ENCODE measurements at regions not wholly inside any gene's neighbourhood (a gene's known extent, or its start where the extent isn't known, plus 50 kb on each side); places are given as distances from the start of the nearest gene placed in this dataset.
"Not testable (repeated sequence)": the region's sequence is repeated elsewhere in the genome, so short reads cannot be mapped to it uniquely, and the experiment has no call there.

DNA sequence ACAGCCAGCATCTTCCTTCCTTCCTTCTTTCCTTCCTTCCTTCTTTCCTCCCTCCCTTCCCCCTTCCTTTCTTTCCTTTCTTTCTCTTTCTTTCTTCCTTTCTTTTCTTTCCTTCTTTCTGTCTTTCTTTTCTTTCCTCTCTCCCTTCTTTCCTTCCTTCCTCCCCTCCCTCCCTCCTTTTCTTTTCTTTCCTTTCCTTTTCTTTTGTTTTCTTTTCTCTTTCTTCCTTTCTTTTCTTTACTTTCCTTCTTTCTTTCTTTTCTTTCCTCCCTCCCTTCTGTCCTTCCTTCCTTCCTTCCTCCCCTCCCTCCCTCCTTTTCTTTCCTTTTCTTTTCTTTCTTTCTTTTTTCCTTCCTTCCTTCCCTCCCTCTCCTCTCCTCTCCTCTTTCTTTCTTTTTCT lies 296.0 kb upstream of the LRRTM4 start:
- no peak for ATAC-seq (ENCODE audit: poor library complexity)
- no peak for DNase-seq
- intact Hi-C loops (cut with DNase I), result no loop called here

DNA sequence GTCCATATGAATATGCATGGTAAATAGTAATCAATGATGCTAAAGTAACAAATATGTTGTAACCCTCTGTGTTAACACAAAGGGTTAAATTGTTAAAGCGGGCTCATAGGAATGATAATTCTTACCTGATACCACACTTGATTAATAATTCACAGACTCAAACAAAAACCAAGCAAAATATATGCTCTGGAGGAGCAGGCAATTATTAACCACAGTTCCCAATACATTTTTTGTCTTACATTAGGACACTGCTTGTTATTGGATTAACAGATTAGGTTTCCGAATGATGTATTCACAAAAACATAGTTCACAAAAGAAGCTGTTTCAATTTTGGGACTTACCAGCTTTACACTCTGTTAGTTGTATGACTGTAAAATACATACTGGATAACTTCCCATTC lies 300.9 kb upstream of the LRRTM4 start:
- no peak for ATAC-seq (ENCODE audit: poor library complexity)
- intact Hi-C loops (cut with DNase I), result no loop called here

DNA sequence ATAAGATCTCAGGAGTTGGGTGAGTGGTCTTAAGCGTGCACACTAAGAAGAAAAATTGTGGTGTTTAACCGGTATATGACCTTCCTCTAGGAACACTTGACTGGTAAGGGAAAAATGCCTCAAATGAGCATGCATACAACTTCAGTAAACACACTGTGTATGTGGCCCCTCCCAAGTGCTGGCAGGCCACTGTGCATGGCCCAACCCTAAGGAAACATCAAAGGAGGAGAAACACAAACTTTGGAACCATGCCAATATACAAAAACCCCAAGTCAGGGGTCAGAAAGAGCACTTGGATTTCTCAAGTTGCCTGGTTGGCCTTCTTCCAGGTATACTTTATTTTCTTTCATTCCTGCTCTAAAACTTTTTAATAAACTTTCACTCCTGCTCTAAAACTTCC lies 308.9 kb upstream of the LRRTM4 start:
- DNase-seq (no peak), ATAC-seq (ENCODE audit: poor library complexity) (no peak)
- intact Hi-C loops (cut with DNase I), result no loop called here

More for the DNA sequence above, 300.9 kb upstream of the LRRTM4 start:
- no peak for DNase-seq

DNA sequence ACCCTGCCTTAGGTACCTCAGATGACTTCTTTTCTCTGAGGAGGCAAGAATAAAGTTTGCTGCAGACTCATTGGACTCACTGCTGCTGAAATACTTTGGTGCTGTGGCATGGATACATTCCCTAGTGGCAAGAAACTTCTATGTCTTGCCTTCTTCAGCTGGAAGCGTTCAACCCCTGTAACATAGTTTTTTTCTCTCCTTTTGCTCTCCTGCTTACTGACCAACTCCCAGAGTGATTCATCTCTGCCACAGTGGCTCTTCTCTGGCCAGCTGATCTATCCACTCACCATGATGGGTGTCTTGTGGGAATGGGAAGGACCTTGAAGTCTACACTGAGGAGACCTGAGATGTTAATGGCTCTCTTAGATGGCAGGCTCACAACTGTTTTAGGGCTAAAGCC lies 309.3 kb upstream of the LRRTM4 start:
- ATAC-seq (ENCODE audit: poor library complexity) (no peak), DNase-seq (no peak)
- intact Hi-C loops (cut with DNase I), result no loop called here

DNA sequence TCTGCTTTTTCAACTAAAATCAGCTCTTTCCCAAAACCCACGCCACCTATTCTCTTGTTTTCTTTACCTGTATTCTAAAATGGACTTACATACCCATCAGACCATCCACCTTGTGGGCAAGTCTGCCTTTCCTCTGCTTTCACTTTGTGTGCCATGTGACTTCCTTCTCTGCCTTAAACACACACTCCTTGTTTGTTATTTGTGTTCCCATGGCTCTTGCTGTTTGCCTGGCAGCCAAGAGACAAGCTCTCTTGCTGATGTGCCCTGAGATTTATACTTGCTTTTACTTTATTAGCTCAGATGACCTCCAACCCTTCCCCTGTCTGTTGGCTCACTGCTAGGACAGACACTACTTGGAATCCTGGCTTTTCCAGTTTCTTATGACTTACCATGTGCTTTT lies 309.7 kb upstream of the LRRTM4 start:
- intact Hi-C loops (cut with DNase I), result no loop called here
- DNase-seq (no peak), ATAC-seq (ENCODE audit: poor library complexity) (no peak)

DNA sequence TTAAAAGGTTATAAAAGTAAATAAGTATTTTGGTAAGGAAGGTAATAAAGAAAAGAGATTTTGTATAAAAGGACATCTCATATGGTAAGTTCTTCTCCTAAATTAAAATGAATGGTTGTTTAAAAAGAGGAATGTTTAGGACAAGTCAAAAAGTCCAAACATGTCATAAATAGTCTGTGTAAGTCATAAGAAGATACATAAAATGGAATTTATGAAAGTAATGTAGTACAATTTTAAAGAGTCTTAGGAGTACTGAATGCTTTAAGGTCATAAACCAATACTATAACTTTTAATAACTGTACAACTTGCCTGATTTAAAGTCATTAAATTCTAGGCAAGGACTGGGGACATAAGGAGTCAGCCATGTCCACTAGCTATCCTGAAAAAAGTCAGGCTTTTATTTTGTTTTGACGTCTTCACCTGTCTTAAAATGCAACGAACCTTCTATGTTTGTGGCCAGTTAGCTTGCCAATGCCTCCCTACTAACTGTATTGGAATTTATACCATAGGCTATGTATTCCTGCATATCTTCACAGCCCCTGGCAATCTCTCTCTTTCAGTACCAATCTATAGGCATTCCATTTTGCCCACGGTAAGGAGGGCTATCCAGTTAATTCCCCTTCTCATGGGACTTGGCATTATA lies 312.3 kb upstream of the LRRTM4 start:
- intact Hi-C loops (cut with DNase I), result no loop called here
- ATAC-seq (ENCODE audit: poor library complexity) (no peak), DNase-seq (no peak)

DNA sequence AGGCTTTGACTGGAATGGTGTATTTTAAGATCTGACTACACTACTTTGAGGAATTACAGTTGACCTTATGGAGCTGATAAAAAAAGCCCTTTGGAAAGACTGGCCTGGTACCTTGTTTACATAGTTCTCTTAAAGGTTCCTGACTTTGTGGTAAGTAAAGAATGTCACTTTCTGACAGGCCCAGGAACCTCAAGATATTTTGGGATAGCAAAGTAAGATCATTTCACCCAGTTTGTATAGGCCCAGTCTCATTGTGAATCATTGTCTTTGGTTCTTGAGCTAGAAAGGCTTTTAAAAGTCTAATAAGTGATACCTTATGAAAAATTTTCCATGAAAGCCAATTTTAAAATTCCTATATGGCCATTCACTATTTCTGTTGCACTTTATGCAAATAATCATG lies 316.3 kb upstream of the LRRTM4 start:
- no peak for DNase-seq
- ATAC-seq (ENCODE audit: poor library complexity), result no peak
- intact Hi-C loops (cut with DNase I), result no loop called here

DNA sequence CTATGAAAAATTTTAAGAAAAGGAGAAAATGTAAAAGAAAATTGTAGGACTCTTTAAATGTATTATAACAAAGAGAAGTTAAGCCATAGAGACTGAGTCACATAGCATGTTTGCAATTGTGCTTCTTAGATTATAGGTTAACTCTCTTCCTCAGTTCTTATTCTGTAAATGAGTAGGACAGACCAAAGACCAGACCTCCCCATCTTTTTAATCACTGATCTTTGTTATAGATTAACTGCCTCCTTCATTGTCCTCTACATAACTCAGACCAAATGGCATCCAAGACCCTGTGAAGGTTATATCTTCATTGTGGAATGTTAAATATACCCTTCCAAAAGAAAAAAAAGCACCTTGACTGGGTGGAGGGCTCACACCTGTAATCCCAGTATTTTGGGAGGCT lies 316.9 kb upstream of the LRRTM4 start:
- ATAC-seq (ENCODE audit: poor library complexity) (no peak), DNase-seq (no peak)
- intact Hi-C loops (cut with DNase I), result no loop called here

DNA sequence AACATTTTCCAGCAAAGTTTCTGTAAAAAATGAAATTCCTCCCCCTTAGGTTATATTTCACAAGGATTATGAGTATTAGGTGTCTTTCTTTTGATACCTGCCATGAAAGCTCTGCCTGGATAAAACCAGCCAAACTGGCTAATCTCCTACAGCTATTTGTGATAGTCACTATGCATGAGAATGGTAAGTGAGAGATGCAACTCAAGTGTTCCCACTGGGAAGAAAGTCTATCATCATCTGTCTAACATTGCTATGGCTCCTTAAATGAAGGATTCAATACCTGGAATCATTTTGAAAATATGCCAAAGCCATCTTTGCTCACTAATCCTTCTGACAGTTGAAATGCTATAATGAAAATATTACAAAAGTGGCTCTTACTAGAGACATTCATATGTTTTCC lies 339.9 kb upstream of the LRRTM4 start:
- intact Hi-C loops (cut with DNase I), result no loop called here
- no peak for ATAC-seq (ENCODE audit: poor library complexity)
- DNase-seq, result no peak

DNA sequence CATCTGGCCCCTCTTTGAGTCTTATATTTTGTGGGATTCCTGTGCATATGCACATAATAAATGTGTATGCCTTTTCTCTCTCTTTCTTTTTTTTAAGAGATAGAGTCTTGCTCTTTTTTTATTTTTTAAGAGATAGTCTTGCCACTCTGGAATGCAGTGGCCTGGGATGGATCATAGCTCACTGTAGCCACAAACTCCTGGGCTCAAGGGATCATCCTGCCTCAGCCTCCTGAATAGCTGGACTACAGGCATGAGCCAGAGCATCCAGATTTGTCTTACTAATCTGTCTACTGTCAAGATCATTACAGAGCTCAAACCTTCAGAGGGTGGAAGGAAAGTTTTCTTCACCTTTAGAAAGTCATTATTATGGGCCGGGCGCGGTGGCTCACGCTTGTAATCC lies 342.2 kb upstream of the LRRTM4 start:
- intact Hi-C loops (cut with DNase I), result no loop called here
- DNase-seq, result no peak
- ATAC-seq (ENCODE audit: poor library complexity), result no peak

DNA sequence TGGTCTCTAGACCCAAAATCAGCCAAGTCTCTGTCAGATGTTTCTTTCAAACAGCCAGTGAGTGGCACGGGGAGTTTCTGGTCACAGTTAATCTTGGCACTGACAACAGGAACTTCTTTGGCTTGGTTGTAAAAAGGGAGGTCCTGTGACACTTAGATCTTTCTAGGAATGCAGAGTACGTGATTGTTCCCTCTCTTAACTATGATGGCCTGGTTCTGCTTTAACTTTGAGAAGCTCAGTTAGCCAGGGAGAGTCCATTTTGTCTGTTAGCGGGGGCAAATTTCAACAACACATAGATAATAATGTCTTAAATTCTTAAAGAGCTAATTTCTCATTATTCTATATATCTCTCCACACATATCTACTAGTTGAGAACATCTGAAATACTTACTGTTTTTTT lies 344.5 kb upstream of the LRRTM4 start:
- intact Hi-C loops (cut with DNase I), result no loop called here
- DNase-seq, result no peak
- ATAC-seq (ENCODE audit: poor library complexity), result no peak

DNA sequence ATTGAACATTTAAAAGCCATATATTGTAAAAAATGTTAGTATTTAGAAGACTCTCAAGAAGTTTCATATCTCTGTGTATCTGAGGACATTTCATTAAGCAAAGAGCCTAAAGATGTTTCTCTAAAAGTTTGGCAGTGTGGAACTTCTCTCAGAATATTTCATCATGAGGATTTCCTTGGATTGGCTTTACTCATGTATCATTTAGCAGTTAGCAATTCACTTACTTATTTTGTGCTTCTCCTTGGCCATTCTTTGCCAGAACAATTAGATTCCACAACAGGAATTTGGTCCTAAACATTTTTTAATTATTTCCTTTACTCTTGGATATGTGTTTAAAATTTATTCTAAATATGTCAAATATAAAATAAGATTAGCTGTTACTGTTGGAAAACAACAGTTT lies 345.0 kb upstream of the LRRTM4 start:
- intact Hi-C loops (cut with DNase I), result no loop called here
- no peak for DNase-seq
- ATAC-seq (ENCODE audit: poor library complexity), result no peak

DNA sequence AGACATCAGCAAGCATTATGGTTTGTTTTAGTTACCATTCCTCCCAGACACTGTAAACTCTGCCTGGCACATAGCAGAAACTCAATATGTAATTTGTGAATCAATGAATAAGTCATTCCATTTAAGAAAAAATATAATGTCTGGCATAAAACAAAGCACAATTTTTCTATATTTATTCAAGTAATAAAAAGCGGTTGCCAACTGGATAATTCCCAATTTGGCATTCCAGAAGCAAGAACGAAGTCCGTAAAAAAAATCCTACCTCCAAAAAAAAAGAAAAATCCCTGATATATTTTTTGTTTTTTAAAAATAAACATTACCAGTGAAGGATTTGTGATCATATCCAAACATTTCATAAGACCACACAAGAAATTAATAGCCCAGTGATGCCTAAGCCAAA lies 351.3 kb upstream of the LRRTM4 start:
- DNase-seq (no peak), ATAC-seq (ENCODE audit: poor library complexity) (no peak)
- intact Hi-C loops (cut with DNase I), result no loop called here

DNA sequence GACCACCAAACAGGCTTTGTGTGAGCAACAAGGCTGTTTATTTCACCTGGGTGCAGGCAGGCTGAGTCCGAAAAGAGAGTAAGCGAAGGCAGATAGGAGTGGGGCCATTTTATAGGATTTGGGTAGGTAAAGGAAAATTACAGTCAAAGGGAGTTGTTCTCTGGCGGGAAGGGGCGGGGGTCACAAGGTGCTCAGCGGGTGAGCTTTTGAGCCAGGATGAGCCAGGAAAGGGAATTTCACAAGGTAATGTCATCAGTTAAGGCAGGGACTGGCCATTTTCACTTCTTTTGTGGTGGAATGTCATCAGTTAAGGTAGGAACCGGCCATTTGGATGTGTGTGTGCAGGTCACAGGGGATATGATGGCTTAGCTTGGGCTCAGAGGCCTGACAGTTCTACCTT lies 378.0 kb upstream of the LRRTM4 start:
- intact Hi-C loops (cut with DNase I); DNase-seq; ATAC-seq (ENCODE audit: poor library complexity): not testable (repeated sequence)

DNA sequence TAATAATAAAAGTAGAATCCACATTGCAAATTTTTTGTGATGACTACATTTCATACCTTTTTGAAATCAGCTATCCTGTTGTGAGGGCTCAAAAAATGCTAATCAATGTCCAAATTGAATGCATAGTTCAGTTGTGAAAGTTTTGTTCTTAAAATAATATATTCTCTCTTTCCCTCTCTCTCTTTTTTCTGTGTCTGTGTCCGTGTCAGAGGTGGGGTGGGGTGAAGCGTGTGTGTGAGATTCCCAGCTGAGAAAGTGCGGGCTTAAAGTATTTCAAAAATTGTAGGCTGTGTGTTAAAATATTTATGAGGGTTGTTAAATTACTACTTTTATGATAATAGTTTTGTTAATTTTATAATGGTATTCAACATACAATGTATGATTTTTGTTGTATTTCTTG lies 388.0 kb upstream of the LRRTM4 start:
- ATAC-seq (ENCODE audit: poor library complexity) (no peak), DNase-seq (no peak)
- intact Hi-C loops (cut with DNase I), result no loop called here

DNA sequence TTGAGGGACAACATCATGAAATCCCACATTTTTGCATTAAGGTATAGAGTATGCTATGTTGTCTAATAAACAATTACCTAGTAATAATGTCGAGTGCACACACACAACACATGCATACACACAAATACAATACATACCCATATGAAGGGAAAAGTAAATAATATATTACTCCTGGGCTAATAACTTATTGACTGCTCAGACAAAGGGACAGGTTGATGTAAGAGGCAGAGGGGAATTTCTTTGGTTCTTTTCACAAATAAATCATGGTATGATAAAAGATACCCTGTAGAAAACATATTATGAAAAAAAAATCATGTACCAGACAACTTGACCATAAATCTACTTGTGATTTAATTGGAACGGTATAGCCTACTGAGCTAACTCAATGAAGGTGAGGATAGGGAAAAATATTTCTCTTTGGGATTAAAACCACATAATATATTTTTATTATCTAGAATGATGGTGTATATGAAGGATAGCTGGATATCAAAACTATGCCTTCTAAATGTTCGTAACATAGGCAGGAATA lies 398.7 kb upstream of the LRRTM4 start:
- intact Hi-C loops (cut with DNase I), result no loop called here
- DNase-seq, result no peak
- ATAC-seq (ENCODE audit: poor library complexity), result no peak

DNA sequence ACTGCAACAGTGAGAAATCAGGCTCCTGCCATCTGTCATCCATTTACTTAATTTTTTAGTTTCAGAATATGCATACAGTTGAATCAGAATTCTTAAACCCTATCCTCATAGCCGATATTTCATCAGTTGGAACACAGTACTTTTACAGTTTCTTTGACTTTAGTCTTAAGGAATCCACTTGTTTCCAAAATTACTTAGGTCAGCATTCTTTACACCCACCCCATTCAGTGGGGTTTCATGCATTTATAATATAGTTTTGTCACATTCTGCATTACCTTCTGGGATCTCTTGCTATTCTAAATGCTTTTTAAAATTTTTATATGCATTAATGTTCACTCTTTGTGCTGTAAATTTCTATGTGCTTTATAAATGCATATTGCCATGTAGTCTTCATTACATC lies 400.4 kb upstream of the LRRTM4 start:
- intact Hi-C loops (cut with DNase I), result no loop called here
- ATAC-seq (ENCODE audit: poor library complexity), result no peak
- DNase-seq, result no peak

DNA sequence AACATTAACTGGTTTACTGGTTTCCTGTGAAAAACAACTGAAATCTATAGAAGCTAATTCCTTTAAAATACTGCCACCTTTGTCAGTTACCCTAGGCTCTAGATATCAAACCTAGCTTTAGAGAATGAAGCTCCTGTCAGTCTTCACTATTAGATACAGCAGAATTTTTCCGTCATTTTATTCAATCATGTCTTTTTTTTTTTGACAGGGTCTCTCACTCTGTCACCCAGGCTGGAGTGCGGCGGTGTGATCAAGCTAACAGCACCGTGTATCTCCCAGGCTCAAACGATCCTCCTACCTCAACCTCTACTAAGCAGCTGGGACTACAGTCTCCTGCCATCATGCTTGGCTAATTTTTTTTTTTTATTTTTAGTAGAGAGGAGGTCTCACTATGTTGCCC lies 415.2 kb upstream of the LRRTM4 start:
- ATAC-seq (ENCODE audit: poor library complexity), result no peak
- no peak for DNase-seq
- intact Hi-C loops (cut with DNase I), result no loop called here

DNA sequence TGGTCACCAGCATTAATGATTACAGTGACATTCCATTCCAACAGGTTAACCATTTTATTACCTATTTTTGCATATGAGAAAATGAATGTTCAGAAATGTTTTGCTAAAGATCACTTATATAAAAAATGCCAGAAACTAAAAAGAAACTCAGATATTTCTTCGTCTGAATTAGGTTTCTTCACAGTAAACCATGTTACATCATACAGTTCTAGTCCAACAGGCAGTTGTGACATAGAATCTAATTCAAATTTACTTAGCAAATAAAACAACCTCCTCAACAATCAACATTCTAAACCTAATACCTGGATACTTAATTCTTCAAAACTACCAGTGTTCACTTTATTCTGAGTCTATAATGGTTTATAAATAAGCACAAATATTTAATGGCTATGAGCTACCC lies 416.3 kb upstream of the LRRTM4 start:
- DNase-seq, result no peak
- ATAC-seq (ENCODE audit: poor library complexity), result no peak
- intact Hi-C loops (cut with DNase I), result no loop called here

DNA sequence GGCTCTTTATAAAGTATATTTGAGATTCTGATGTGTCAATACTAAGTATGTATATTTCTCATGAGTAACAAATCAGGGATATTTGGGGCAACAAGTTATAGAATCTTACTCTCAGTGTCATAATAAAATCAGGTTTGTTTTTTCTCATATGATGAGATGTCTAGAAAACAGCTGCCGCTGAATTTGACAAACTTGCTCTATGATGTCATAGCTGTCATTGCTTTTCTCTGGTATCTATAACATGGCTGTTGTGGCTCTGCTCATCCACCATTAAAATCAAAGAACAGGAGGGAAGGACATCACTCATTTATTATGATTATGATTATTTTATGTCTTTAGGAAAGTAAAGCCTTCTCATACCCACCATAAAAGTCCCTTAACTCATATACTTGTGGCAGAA lies 417.2 kb upstream of the LRRTM4 start:
- no peak for DNase-seq
- ATAC-seq (ENCODE audit: poor library complexity), result no peak
- intact Hi-C loops (cut with DNase I), result no loop called here

DNA sequence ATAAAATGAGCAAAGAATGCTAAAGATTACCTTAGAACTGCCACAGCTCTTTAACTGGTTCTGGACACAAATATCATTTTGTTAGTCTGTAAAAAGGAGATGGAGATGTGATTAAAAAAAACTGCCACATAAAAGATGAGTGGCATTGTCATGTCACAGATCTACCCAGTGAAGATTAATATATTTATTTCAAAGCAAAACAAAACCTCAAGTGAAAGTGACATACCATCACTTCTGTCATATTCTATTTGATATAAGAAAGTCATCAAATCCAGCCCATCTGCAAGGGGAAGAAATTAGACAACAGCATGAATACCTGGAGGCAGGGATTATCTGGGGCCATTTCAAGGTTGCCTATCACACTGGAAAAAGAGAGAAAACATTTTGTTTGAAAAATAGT lies 417.6 kb upstream of the LRRTM4 start:
- intact Hi-C loops (cut with DNase I), result no loop called here
- DNase-seq (no peak), ATAC-seq (ENCODE audit: poor library complexity) (no peak)

Measured in Right ventricle myocardium superior (tissue), 1 donor.